ENCODE measurements at regions not wholly inside any gene's neighbourhood (a gene's known extent, or its start where the extent isn't known, plus 50 kb on each side); places are given as distances from the start of the nearest gene placed in this dataset.

DNA sequence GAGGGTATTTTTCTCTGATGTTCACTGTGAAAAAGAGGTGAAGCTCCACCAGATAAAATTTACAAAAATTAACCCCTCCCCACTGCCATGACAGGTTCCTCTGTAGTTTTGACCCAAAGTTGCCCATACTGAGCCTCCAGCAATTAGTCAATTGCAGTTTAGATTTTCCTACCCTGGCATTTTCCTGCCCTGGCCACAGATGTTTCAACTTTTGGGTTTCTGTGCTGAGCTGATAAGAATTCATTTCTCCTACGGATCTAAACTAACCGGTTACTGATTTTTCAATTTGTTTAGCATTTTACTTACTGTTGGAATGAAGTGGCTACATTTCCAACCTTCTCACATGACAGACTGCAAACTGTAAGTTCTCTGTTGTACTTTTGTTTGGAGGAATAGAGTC is 1346.1 kb upstream of the EPHA6 start:
- DNase-seq: no peak
- CTCF ChIA-PET: no interaction called here
- no peaks in the 10 kb centered on the region for H3K4me1 Mint-ChIP-seq (ENCODE audit: low read depth, unreplicated experiment)
- H3K27ac Mint-ChIP-seq (ENCODE audit: unreplicated experiment): no peak overlapping the region
- H3K9me3 Mint-ChIP-seq (ENCODE audit: low read depth, unreplicated experiment): no peaks in the 10 kb centered on the region
- no peaks in the 10 kb centered on the region for H3K27me3 Mint-ChIP-seq (ENCODE audit: unreplicated experiment)
- intact Hi-C loops (cut with micrococcal nuclease; ENCODE audit: unreplicated experiment): no loop called here
- no peaks in the 10 kb centered on the region for H3K36me3 Mint-ChIP-seq (ENCODE audit: insufficient read depth, unreplicated experiment)
- TF ChIP-seq, protein P1, sequence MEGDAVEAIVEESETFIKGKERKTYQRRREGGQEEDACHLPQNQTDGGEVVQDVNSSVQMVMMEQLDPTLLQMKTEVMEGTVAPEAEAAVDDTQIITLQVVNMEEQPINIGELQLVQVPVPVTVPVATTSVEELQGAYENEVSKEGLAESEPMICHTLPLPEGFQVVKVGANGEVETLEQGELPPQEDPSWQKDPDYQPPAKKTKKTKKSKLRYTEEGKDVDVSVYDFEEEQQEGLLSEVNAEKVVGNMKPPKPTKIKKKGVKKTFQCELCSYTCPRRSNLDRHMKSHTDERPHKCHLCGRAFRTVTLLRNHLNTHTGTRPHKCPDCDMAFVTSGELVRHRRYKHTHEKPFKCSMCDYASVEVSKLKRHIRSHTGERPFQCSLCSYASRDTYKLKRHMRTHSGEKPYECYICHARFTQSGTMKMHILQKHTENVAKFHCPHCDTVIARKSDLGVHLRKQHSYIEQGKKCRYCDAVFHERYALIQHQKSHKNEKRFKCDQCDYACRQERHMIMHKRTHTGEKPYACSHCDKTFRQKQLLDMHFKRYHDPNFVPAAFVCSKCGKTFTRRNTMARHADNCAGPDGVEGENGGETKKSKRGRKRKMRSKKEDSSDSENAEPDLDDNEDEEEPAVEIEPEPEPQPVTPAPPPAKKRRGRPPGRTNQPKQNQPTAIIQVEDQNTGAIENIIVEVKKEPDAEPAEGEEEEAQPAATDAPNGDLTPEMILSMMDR (IDR thresholded peaks at IDR 0.05; ENCODE audit: unreplicated experiment): no peak
- H3K4me3 Mint-ChIP-seq (ENCODE audit: low read depth, unreplicated experiment): no peak overlapping the region
- no TSS peak for BruUV-seq (replicated peaks)

DNA sequence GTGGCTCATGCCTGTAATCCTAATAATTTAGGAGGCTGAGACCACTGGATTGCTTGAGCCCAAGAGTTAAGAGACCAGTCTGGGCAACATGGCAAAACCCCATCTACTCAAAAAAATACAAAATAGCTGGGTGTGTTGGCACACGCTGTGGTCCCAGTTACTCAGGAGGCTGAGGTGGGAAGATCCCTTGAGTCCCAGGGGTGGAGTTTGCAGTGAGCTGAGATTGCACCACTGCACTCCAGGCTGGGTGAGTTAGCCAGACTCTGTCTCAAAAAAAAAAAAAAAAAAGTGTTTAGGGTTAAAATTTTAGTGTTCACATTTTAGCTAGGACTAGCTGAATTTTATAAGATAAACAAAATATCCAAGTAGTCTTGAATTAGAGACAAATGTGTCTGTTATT is 1340.1 kb upstream of the EPHA6 start:
- H3K9me3 Mint-ChIP-seq (ENCODE audit: low read depth, unreplicated experiment): no peaks in the 10 kb centered on the region
- DNase-seq: no peak
- no peak overlapping the region for H3K4me3 Mint-ChIP-seq (ENCODE audit: low read depth, unreplicated experiment)
- CTCF ChIA-PET: no interaction called here
- no peaks in the 10 kb centered on the region for H3K4me1 Mint-ChIP-seq (ENCODE audit: low read depth, unreplicated experiment)
- TF ChIP-seq, protein P1 (IDR thresholded peaks at IDR 0.05; ENCODE audit: unreplicated experiment): no peak
- BruUV-seq (replicated peaks): no TSS peak
- H3K27me3 Mint-ChIP-seq (ENCODE audit: unreplicated experiment): no peaks in the 10 kb centered on the region
- no peak overlapping the region for H3K27ac Mint-ChIP-seq (ENCODE audit: unreplicated experiment)
- H3K36me3 Mint-ChIP-seq (ENCODE audit: insufficient read depth, unreplicated experiment): no peaks in the 10 kb centered on the region
- intact Hi-C loops (cut with micrococcal nuclease; ENCODE audit: unreplicated experiment): no loop called here

DNA sequence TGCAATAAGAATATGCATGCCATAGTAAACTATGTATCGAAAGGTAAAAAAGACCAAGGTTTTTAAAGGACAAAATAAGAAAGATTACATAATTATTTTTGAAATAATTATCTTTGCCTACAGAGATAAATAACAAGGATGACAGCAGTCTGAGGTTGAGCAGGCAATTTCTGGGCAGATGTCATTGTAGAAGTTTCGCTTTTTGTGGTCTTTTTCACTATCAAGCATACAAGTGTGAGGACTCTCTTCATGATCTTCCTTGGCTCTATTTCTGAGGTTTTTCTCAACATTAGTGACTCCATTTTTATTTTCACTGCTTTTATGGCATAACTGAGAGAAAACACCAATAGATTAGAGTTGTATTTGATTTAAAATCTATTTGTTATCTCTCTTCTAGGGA is 1337.9 kb upstream of the EPHA6 start:
- Mint-ChIP-seq H3K36me3 (ENCODE audit: insufficient read depth, unreplicated experiment) (no peaks in the 10 kb centered on the region), H3K27me3 (ENCODE audit: unreplicated experiment) (no peaks in the 10 kb centered on the region), H3K4me3 (ENCODE audit: low read depth, unreplicated experiment) (no peak overlapping the region), H3K9me3 (ENCODE audit: low read depth, unreplicated experiment) (no peaks in the 10 kb centered on the region), H3K27ac (ENCODE audit: unreplicated experiment) (no peak overlapping the region), H3K4me1 (ENCODE audit: low read depth, unreplicated experiment) (no peaks in the 10 kb centered on the region)
- no TSS peak for BruUV-seq (replicated peaks)
- no peak for DNase-seq
- TF ChIP-seq, protein P1 (IDR thresholded peaks at IDR 0.05; ENCODE audit: unreplicated experiment): no peak
- intact Hi-C loops (cut with micrococcal nuclease; ENCODE audit: unreplicated experiment): no loop called here
- CTCF ChIA-PET: no interaction called here

DNA sequence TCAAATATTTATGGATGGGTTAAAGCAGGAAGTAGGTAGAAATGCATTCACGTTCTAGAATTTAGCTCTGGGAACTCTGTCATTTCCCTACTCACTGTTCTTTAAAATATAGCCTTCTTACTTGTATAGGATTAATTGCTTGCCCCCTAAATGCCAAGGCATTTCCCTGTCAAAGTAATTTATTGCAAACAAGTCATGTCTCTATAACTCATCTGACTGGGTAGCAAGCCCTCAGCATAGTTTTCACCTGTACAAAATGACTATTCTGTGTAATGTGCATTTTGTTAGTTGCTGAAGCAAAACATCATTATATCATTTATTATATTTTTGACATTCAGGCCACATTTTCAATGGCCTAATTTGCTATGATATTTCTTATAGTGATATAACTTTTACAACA is 1308.2 kb upstream of the EPHA6 start:
- Mint-ChIP-seq H3K9me3 (ENCODE audit: low read depth, unreplicated experiment) (no peaks in the 10 kb centered on the region), H3K27me3 (ENCODE audit: unreplicated experiment) (no peaks in the 10 kb centered on the region), H3K27ac (ENCODE audit: unreplicated experiment) (no peak overlapping the region), H3K36me3 (ENCODE audit: insufficient read depth, unreplicated experiment) (no peaks in the 10 kb centered on the region), H3K4me1 (ENCODE audit: low read depth, unreplicated experiment) (no peaks in the 10 kb centered on the region), H3K4me3 (ENCODE audit: low read depth, unreplicated experiment) (no peak overlapping the region)
- intact Hi-C loops (cut with micrococcal nuclease; ENCODE audit: unreplicated experiment): no loop called here
- TF ChIP-seq, protein P1 (IDR thresholded peaks at IDR 0.05; ENCODE audit: unreplicated experiment): no peak
- no TSS peak for BruUV-seq (replicated peaks)
- CTCF ChIA-PET: no interaction called here
- DNase-seq: no peak

DNA sequence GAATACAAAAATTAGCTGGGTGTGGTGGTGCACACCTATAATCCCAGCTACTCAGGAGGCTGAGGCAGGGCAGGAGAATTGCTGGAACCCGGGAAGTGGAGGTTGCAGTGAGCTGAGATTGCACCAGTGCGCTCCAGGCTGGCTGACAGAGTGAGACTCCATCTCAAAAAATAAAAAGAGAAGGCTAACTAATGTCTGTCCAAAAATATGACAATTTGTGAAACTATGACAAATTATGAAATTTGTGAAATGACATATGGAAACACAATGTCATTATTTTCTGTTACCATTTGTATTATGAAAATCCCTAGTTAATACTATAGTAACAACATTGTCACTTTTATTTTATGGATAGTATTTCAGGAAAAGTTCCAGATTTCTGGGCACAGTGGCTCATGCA is 1306.3 kb upstream of the EPHA6 start:
- H3K9me3 Mint-ChIP-seq (ENCODE audit: low read depth, unreplicated experiment): no peaks in the 10 kb centered on the region
- H3K27ac Mint-ChIP-seq (ENCODE audit: unreplicated experiment): no peak overlapping the region
- H3K36me3 Mint-ChIP-seq (ENCODE audit: insufficient read depth, unreplicated experiment): no peaks in the 10 kb centered on the region
- no TSS peak for BruUV-seq (replicated peaks)
- DNase-seq: no peak
- no peak overlapping the region for H3K4me3 Mint-ChIP-seq (ENCODE audit: low read depth, unreplicated experiment)
- intact Hi-C loops (cut with micrococcal nuclease; ENCODE audit: unreplicated experiment): no loop called here
- TF ChIP-seq, protein P1 (IDR thresholded peaks at IDR 0.05; ENCODE audit: unreplicated experiment): no peak
- CTCF ChIA-PET: no interaction called here
- H3K27me3 Mint-ChIP-seq (ENCODE audit: unreplicated experiment): no peaks in the 10 kb centered on the region
- H3K4me1 Mint-ChIP-seq (ENCODE audit: low read depth, unreplicated experiment): no peaks in the 10 kb centered on the region
